OCI-LY3 (cell line): ENCODE measurements at regions not wholly inside any gene's neighbourhood (a gene's known extent, or its start where the extent isn't known, plus 50 kb on each side); places are given as distances from the start of the nearest gene placed in this dataset.

ENCODE experiments used
- H2AFZ ChIP-seq: fragments of 200-600, 300-600 bp; shearing (Covaris generic); 2 replicates; pipeline ENCODE4 v1.6.0; 2014; ENCODE audit warnings: antibody characterized with exemption, low read depth, low read length
- H3K27ac ChIP-seq: fragments of 200-600, 300-600 bp; sonication (generic); 2 replicates; pipeline ENCODE4 v1.5.1; 2014; ENCODE audit warnings: mild to moderate bottlenecking, low read length, moderate library complexity, mixed read lengths
- H3K27me3 ChIP-seq: fragments of 200-600, 300-600 bp; sonication (generic); 2 replicates; pipeline ENCODE4 v1.6.1; 2014; ENCODE audit warnings: low read depth, low read length, mixed read lengths
- H3K36me3 ChIP-seq: fragments of 200-600, 300-600 bp; sonication (generic); replicated peaks from 2 replicates; pipeline ENCODE3; 2014; ENCODE audit warnings: low read depth, low read length, mixed read lengths
- H3K4me1 ChIP-seq: fragments of 300-600, 200-600 bp; sonication (generic); 2 replicates; pipeline ENCODE4 v1.6.1; 2014; ENCODE audit warnings: low read length, mixed read lengths
- H3K4me2 ChIP-seq: fragments of 200-600, 300-600 bp; sonication (generic); 2 replicates; pipeline ENCODE4 v1.6.1; 2014; ENCODE audit warnings: low read length, mixed read lengths
- H3K4me3 ChIP-seq: fragments of 300-600, 200-600 bp; sonication (generic); 2 replicates; pipeline ENCODE4 v1.5.1; 2014; ENCODE audit warnings: antibody characterized with exemption, mild to moderate bottlenecking, low read length, moderate library complexity
- H3K79me2 ChIP-seq: fragments of 300-600, 200-600 bp; shearing (Covaris generic); 2 replicates; pipeline ENCODE4 v1.6.1; 2014; ENCODE audit warnings: mild to moderate bottlenecking, low read length, mixed read lengths
- H3K9ac ChIP-seq: fragments of 300-600, 200-600 bp; shearing (Covaris generic); 2 replicates; pipeline ENCODE4 v1.6.0; 2014; ENCODE audit warnings: mild to moderate bottlenecking, low read length, moderate library complexity
- H3K9me3 ChIP-seq: fragments of 200-600, 300-600 bp; shearing (Covaris generic); 2 replicates; pipeline ENCODE4 v1.6.1; 2014; ENCODE audit warnings: low read length, mixed read lengths; ENCODE audit not compliant: insufficient read depth
- H4K20me1 ChIP-seq: fragments of 200-600, 300-600 bp; sonication (generic); 2 replicates; pipeline ENCODE4 v1.6.1; 2016; ENCODE audit warnings: low read length, mixed read lengths; ENCODE audit not compliant: insufficient read depth
- CTCF ChIP-seq: fragments of 200-600, 300-600 bp; sonication (generic); IDR thresholded peaks from 2 replicates; pipeline ENCODE4 v1.5.1; 2014; ENCODE audit warnings: antibody characterized with exemption, low read length, low read depth
- EZH2phosphoT487 ChIP-seq: fragments of 200-600 bp; shearing (Covaris generic); IDR thresholded peaks from 2 replicates; pipeline ENCODE4 v1.6.1; 2018; ENCODE audit warnings: antibody characterized with exemption, mixed run types, low read depth

- TF ChIP-seq CTCF (no peak), EZH2phosphoT487 (no peak)
Observed at GRCh38 chr4:60655356-60655755, 544.8 kb upstream of the ADGRL3 start.

GRCh38 chr4:60656171-60656570 lies 544.0 kb upstream of the ADGRL3 start:
- H3K4me2 ChIP-seq: no peak overlapping the region
- no peaks in the 10 kb centered on the region for H3K27me3 ChIP-seq
- no peaks in the 10 kb centered on the region for H3K36me3 ChIP-seq
- TF ChIP-seq EZH2phosphoT487 (no peak), CTCF (peak; percentile 34)
- H3K79me2 ChIP-seq: no peaks in the 10 kb centered on the region
- H3K9me3 ChIP-seq: no peaks in the 10 kb centered on the region
- H3K4me3 ChIP-seq: no peak overlapping the region
- 0 out of 2 replicates have a peak overlapping the region, but pooled peaks have one; percentile 42 for H2AFZ ChIP-seq
- H3K4me1 ChIP-seq: peaks cover 3% of the 10 kb centered on the region; the same call in 1 of the 2 replicates
- no peaks in the 10 kb centered on the region for H4K20me1 ChIP-seq
- H3K27ac ChIP-seq: no peak overlapping the region
- no peak overlapping the region for H3K9ac ChIP-seq

More at GRCh38 chr4:60655356-60655755, 544.8 kb upstream of the ADGRL3 start:
- H3K79me2 ChIP-seq: no peaks in the 10 kb centered on the region
- no peak overlapping the region for H3K4me2 ChIP-seq
- H3K4me3 ChIP-seq: no peak overlapping the region
- H4K20me1 ChIP-seq: no peaks in the 10 kb centered on the region
- no peak overlapping the region for H3K27ac ChIP-seq
- H2AFZ ChIP-seq: no peak overlapping the region
- peaks cover 3% of the 10 kb centered on the region; the same call in 1 of the 2 replicates for H3K4me1 ChIP-seq
- no peaks in the 10 kb centered on the region for H3K36me3 ChIP-seq
- no peaks in the 10 kb centered on the region for H3K9me3 ChIP-seq
- H3K9ac ChIP-seq: no peak overlapping the region
- H3K27me3 ChIP-seq: no peaks in the 10 kb centered on the region

GRCh38 chr4:60657041-60657440 lies 543.1 kb upstream of the ADGRL3 start:
- Histone ChIP-seq H3K4me2 (no peak overlapping the region), H3K36me3 (no peaks in the 10 kb centered on the region), H3K27ac (no peak overlapping the region), H3K79me2 (no peaks in the 10 kb centered on the region), H3K9me3 (no peaks in the 10 kb centered on the region), H3K9ac (no peak overlapping the region), H4K20me1 (no peaks in the 10 kb centered on the region), H2AFZ (peak overlapping the region; percentile 75; the same call in 1 of the 2 replicates), H3K27me3 (no peaks in the 10 kb centered on the region), H3K4me1 (peaks cover 3% of the 10 kb centered on the region; the same call in 1 of the 2 replicates), H3K4me3 (no peak overlapping the region)
- no peak for TF ChIP-seq CTCF
- no peak for TF ChIP-seq EZH2phosphoT487

- peak overlapping the region; percentile 75 for H2AFZ ChIP-seq
- peaks cover 3% of the 10 kb centered on the region; the same call in 1 of the 2 replicates for H3K4me1 ChIP-seq
- no peaks in the 10 kb centered on the region for H3K27me3 ChIP-seq
- H3K27ac ChIP-seq: no peak overlapping the region
- TF ChIP-seq EZH2phosphoT487 (no peak), CTCF (no peak)
- no peaks in the 10 kb centered on the region for H3K36me3 ChIP-seq
- no peak overlapping the region for H3K9ac ChIP-seq
- peak overlapping the region; percentile 9; the same call in 1 of the 2 replicates for H3K4me3 ChIP-seq
- H3K9me3 ChIP-seq: no peaks in the 10 kb centered on the region
- no peaks in the 10 kb centered on the region for H4K20me1 ChIP-seq
- peak overlapping the region; percentile 23 for H3K4me2 ChIP-seq
- H3K79me2 ChIP-seq: no peaks in the 10 kb centered on the region
Observed at GRCh38 chr4:60657807-60658206, 542.3 kb upstream of the ADGRL3 start.
